Keratinocyte (primary cell): ENCODE measurements at regions not wholly inside any gene's neighbourhood (a gene's known extent, or its start where the extent isn't known, plus 50 kb on each side); places are given as distances from the start of the nearest gene placed in this dataset.

Experiments used
- CTCF ChIP-seq, 3 experiments: IDR thresholded peaks in 1 of 3; conservative IDR thresholded peaks in 1 of 3; optimal IDR thresholded peaks in 1 of 3; 2 replicates in 2 of 3; 3 replicates in 1 of 3; pipeline versions ENCODE3 to v1.5.1; 2011; ENCODE audit warnings: low read length in 3 of 3, mild to moderate bottlenecking in 3 of 3, moderate library complexity in 2 of 3, control low read depth in 1 of 3, inconsistent platforms in 1 of 3; ENCODE audit not compliant: insufficient read depth in 2 of 3; ENCODE audit errors: extremely low read depth in 1 of 3
- EZH2 ChIP-seq: IDR thresholded peaks from one replicate; pipeline ENCODE4 v1.6.1; 2012; ENCODE audit warnings: inconsistent platforms, mild to moderate bottlenecking, low read length, moderate library complexity

- TF ChIP-seq CTCF (optimal IDR thresholded peaks at IDR 0.05 in 1 of 3, IDR thresholded peaks at IDR 0.05 in 1 of 3, conservative IDR thresholded peaks at IDR 0.05 in 1 of 3; ENCODE audit: extremely low read depth in 1 of 3, insufficient read depth in 2 of 3, low read length in 3 of 3), result no peak
- no peak for TF ChIP-seq EZH2
Measured at GRCh38 chr16:72384651-72385050, 212.7 kb upstream of the PMFBP1 start.
